NAMALWA (cell line): ENCODE measurements at regions not wholly inside any gene's neighbourhood (a gene's known extent, or its start where the extent isn't known, plus 50 kb on each side); places are given as distances from the start of the nearest gene placed in this dataset.
"Not testable (repeated sequence)": the region's sequence is repeated elsewhere in the genome, so short reads cannot be mapped to it uniquely, and the experiment has no call there.

Experiments used
- DNase-seq: peaks from one replicate; pipeline ENCODE4 v3.0.0-alpha.2; 2015; ENCODE audit warnings: low spot score

DNA sequence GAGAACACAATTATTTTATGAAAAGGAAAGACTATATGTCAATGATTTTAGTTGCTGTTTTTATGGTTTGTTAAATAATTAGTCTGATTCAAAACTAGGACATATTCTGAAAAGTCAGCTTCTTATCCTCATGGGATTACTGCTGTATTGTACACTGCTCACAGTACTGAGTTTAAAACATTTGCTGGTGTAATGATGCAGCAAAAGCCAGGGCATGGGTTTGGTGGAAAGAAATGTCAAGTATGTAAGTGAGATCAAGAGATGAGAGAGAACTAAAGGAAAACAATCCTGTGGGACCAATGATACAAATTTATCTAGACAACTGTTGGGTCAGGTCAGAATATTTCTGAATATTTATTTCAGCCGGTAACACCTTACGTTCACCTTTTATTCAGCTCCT, 210.1 kb upstream of the ARHGEF26 start:
- no peak for DNase-seq

DNA sequence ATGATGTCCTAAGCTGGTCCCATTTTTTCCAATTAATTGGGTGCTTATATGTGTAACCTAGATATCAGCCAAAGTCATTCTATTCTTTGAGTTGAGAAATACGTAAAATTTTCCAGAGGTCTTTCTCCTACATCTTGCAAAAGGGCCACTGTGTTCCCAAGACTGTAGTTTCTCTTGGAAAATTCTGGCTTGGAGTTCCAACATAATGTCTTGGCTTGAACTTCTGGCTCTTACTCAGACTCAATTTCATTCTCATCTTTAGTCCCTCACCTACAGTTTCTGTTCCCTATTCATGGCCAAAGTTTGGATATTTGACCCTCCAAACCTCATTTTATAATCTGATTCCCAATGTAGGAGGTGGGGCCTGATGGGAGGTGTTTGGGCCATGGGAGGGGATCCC, 201.4 kb upstream of the ARHGEF26 start:
- DNase-seq, result no peak

GRCh38 chr3:153921826-153922225, 199.4 kb upstream of the ARHGEF26 start:
- no peak for DNase-seq

DNA sequence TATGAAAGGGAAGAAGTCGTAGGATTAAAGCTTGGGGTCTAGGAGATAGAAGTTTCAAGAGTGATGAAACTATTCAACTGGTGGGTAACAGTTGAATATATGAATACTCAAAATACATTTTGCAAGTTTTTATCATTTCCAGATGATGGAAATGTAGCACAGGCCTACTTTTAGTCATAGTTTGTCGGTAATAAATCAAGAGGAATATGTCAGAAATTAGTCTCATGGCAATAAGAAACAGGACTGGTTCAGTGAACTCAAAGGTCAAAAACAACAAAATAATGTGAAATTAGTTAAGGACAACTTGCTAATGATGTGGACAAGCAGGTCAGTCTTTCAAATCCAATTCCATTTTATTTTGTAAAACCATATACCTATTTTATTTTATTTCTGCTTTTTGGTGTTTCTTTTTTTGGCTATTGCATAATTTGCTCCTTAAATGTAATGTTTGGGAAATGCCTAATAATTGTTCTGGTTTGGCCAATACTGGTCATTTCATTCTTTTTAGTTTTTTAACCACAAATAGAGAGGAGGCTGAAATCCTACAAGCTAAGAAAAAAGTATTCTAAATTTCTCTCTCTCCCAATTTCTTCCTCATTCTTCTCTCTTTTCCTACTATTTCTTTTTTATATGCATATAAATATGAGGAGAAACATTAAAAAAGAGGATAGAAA, 195.2 kb upstream of the ARHGEF26 start:
- no peak for DNase-seq

- DNase-seq, result peak; percentile 58
Measured at GRCh38 chr3:153927107-153927506, 194.1 kb upstream of the ARHGEF26 start.

GRCh38 chr3:153928851-153929250, 192.3 kb upstream of the ARHGEF26 start:
- no peak for DNase-seq

DNA sequence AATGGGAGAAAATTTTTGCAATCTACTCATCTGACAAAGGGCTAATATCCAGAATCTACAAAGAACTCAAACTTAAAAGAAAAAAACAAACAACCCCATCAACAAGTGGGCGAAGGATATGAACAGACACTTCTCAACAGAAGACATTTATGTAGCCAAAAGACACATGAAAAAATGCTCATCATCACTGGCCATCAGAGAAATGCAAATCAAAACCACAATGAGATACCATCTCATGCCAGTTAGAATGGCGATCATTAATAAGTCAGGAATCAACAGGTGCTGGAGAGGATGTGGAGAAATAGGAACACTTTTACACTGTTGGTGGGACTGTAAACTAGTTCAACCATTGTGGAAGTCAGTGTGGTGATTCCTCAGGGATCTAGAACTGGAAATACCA, 187.7 kb upstream of the ARHGEF26 start:
- DNase-seq, result not testable (repeated sequence)

GRCh38 chr3:153944084-153944483, 177.1 kb upstream of the ARHGEF26 start:
- no peak for DNase-seq

GRCh38 chr3:153951276-153951675, 169.9 kb upstream of the ARHGEF26 start:
- no peak for DNase-seq

DNA sequence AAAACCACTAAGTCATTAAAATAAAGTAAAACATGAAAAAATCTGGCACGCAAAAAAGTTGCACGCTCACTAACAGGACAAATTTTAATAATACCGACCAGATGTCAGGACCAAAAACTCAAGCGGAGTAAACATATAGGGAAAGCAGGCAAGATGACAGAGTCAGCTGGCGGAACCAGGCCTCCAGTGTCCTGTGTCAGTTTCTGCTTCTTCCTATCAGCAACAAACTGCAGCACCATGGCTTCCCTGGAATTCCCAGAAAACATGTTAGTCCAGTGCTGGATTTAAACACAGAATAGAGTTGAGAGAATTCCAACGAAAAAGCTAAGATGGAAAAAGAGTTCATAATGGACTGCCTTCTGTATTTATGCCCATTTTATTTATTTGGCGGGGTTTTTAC, 169.1 kb upstream of the ARHGEF26 start:
- no peak for DNase-seq

GRCh38 chr3:153956613-153957012, 164.6 kb upstream of the ARHGEF26 start:
- DNase-seq, result no peak

DNA sequence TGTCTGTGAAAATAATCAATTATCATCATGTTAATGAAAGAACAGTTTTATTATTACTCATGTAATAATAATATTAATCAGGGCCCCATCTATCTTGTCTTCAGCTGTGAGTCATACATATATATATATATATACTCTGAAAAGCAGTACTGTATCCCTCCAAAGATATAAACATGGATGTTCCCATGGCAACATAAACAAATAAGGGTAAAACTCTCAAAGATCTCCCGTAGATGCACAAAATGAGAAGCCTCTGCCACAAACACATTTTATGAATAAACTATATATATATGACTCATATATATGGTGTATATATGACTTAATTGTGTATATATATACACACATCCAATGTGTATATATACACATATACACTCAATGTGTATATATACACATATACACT, 163.8 kb upstream of the ARHGEF26 start:
- peak; percentile 6 for DNase-seq

GRCh38 chr3:153958635-153959595, 162.3 kb upstream of the ARHGEF26 start:
- DNase-seq, result no peak

DNA sequence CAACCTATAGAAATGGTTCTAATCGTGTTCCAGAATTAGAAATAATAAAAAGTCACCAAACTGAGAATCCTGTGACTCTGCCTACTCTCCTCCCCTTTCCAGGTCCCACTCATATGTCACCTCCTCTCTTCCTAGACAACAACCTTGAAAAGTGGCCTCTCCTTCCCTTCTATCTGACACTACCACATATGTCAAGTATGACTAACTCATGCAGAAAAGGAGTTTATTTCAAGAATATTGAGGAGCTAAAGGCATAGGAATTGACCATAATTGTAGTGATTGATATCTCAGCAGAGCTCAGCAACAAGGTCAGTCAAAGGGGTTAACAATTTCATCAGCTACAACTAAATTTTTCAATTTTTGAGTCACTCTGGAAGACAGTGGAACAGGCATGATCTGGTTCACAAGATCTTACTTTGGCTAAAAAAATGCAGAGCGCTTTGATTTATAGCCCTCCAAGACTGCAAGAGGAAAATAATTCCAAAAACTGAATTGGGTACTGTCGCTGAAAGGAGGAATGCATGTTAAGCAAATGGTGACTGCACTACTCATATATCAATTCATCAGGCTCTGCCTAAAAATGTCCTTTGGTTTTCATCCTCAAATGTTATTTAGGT, 160.6 kb upstream of the ARHGEF26 start:
- no peak for DNase-seq

- no peak for DNase-seq
Measured at GRCh38 chr3:153961494-153961893, 159.7 kb upstream of the ARHGEF26 start.

- no peak for DNase-seq
Measured at GRCh38 chr3:153963012-153963411, 158.2 kb upstream of the ARHGEF26 start.

GRCh38 chr3:153967260-153967659, 153.9 kb upstream of the ARHGEF26 start:
- no peak for DNase-seq

GRCh38 chr3:153970047-153970446, 151.1 kb upstream of the ARHGEF26 start:
- no peak for DNase-seq

DNA sequence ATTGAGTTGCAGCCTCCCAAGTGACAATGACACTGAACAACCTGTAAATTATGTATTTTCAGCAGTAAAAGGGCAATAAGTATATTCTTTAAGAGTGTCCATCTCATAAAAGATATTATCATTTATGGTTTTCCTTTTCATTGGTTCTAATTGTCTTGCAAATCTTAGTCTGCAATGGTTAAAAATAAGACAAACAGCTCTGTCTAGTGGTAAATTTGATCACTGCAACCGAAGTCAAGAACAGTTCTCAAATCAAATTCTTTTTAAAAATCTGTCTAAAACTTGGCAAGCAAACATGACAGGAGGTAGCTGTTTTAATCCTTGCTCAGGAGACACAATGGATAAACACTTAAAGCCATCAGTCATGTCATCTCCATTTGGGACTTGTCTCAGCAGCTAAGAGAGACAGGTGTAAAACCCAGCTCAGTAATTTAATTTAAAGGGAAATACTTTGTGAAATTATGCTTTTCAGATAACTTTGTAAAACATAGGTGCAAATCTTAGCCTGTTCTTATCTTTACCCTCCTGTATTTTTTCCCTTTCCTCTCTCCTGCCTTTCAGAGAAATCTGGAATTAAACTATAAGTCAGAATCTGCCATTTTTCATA, 150.3 kb upstream of the ARHGEF26 start:
- DNase-seq, result peak; percentile 58

DNA sequence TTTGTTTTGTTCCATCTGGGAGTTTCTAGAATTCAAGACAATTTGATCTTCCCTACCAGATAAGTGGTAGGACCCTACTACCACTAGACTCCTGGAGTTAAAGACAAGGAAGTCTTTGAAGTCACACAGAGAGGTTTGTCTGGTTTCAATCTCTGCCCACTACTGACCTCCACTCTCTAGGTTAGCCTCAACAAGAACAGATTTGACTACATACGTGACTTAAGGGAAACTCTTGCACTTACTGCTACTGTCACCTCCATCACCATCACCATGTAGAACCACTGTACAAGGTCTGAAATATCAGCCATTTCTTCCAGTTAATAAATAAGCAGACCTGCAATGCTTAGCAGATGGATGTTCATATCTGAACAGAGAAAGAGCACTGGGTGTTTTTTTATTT, 148.3 kb upstream of the ARHGEF26 start:
- no peak for DNase-seq

DNA sequence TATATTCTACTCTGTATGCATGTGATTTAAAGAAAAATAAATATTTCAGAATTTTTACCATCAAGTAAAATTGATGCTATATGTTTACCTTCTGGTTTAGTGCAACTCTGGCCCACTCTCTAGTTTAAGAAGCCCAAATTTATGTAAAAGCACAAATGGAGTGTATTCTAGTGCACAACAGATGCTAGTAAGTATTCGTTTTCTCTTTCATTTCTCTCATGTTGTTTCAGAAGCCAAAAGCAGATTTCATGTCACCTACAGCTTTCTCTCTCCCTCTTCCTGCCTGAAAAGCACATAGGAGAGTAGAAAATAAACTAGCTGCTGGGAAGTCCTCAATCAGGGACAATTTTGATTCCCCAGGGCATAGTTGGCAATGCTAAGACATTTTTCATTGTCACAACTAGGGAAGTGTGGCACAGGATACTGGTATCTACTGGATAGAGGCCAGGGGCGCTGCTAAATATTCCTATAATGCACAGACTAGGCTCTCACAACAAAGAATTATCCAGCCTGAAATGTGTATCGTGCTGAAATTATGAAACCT, 147.4 kb upstream of the ARHGEF26 start:
- DNase-seq, result no peak

- no peak for DNase-seq
Measured at GRCh38 chr3:153974614-153975013, 146.6 kb upstream of the ARHGEF26 start.
